ENCODE measurements at regions not wholly inside any gene's neighbourhood (a gene's known extent, or its start where the extent isn't known, plus 50 kb on each side); places are given as distances from the start of the nearest gene placed in this dataset.

DNA sequence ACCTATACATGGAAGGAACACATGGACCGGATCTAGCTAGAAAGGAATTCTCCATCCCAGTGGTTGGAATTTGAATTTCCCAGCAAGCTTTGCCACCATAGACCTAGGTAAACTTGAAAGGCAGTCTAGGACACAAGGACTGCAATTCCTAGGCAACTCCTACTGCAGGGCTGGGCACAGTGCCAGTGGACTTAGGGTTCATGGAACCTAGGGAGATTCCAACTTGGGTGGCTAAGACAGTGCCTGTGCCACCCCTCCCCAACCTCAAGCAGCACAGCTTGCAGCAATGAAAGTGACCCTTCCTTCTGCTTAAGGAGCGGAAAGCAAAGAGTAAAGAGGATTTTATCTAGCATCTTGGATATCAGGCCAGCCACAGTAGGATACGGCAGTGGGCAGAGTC lies 663.3 kb downstream of the ELAVL2 start:
- no peak for DNase-seq (ENCODE audit: low spot score)

DNA sequence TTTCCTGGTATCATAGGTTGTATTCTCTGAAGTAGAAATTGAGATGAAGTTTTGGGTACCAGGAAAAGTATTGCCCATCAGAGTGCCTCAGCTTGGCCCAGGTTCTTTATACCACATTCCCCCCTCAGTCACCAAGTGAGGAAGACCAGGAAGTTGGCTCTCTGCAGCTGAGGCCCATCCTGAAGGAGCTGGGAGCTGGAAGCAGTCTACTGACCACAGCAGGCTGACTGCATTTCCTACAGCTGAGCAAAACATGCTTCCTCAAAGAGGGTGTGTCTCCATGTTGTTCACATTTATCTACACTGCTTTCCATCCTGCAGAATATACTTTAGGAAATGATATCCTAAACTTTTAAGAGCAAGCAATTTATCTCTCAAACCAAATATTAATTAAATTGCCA lies 654.6 kb downstream of the ELAVL2 start:
- DNase-seq (ENCODE audit: low spot score): no peak

DNA sequence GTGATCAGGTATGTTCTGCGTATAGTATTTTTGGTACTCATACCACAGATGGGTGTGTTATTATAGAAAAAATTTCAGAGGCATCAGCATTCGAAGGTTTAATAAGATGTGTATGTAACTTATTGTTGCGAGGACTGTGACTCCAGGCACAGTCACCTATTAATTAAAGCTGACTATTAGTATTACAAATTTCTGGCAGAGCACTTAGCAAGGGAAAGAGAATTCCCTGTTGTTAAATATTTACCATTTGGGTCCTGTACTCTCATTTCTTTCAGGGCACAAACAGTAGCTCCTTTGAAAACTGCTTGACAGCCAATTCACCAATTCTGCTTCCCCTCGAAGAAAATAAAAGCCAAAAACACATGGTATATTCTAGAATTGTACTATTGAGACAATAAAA lies 653.8 kb downstream of the ELAVL2 start:
- no peak for DNase-seq (ENCODE audit: low spot score)

DNA sequence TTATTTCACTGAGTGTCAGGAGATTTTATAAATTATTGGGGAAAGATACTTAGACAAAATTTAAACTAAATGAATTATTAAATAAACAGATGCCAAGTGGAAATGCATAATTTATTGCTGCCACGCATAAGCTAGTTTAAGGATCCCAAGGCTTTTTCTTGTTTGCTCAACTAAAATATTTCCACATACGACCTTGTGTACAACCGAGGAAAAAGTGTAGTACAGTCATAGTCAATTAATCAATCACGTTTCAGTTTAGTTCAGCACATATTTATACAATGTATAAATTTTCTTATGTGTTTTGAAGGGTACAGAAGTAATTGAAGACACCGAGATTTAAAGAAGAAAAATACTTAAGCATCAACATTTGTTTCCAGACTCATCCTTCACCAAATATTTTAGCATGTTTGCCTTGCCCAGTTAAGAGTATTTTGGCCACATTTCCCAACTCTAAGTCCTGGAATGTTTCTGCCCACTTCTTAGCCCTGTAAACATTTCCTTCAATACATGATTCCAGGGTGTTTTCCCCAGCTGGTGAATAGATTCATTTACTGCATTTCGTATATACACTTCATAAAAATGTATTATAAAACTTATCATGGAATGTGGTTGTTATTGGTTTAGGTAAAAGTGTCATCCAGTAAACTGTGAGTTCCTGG lies 652.9 kb downstream of the ELAVL2 start:
- no peak for DNase-seq (ENCODE audit: low spot score)

DNA sequence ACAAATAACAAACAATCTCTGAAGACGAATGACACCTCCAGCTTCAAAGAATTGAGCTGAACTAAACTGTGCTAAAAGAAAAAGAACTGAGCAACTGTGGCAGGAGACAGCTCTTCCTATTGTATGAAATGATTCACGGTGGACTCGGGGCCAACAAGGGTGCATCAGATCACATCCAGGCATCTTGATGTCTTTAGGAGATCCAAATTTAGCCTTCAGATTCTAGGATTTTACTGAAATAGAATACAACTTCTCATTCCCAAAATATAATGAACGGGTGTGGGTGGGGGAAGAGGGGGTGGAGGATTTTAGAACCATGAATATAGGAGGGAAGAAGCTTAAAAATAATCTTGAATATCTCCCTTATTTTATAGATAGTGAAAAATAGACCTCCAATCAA lies 631.8 kb downstream of the ELAVL2 start:
- DNase-seq (ENCODE audit: low spot score): no peak

DNA sequence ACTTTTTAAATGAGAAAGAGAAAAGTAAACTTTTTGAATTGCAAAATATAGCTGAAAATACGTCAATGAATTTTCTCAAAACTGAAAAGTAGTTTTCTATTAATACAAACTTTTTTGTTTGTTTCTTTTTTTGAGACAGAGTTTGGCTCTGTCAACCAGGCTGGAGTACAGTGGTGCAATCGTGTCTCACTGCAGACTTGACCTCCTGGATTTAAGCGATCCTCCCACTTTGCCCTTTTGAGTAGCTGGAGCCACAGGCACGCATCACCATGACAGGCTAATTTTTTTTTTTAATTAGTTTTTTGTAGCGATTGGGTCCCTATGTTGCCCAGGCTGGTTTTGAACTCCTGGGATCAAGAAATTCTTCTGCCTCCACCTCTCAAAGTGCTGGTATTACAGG lies 610.4 kb downstream of the ELAVL2 start:
- DNase-seq (ENCODE audit: low spot score): no peak

DNA sequence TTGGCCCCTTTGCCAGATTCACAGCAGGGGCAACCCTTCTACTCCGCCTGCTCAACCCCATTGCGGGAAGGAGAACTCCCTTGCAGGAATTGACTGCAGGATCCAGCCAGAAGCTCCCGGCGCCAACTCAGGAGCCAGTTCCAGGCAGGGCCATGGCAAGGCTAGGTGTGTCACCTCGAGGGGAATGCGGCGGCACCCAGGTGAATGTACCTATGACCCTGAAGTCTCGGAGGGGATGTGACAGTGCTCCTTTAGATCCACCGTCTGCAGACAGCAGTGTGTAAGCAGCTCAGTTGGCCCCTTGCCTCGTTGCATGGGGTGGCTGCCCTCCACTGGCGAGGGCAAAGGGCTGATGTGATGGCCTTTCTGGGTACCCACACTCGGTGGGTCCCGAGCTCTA lies 606.6 kb downstream of the ELAVL2 start:
- DNase-seq (ENCODE audit: low spot score): no peak

DNA sequence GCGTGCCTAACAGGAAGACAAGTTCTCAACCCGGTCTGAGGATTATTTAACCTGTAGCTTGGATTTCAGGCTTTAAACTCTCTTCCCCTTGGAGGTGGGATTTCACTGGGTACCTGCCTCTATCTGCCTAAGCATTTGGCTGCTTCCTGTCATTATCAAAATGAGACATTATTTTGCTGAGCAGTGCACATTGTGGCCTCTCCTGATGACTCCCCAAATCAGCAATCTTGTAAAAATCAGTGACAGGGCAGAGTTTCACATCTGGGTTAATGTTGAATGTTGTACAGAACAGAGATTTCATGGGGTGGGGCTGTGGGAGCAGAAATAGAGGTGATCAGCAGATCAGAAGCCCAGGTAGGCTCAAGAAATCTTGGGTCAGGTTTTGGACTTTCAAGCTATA lies 605.9 kb downstream of the ELAVL2 start:
- DNase-seq (ENCODE audit: low spot score): no peak

DNA sequence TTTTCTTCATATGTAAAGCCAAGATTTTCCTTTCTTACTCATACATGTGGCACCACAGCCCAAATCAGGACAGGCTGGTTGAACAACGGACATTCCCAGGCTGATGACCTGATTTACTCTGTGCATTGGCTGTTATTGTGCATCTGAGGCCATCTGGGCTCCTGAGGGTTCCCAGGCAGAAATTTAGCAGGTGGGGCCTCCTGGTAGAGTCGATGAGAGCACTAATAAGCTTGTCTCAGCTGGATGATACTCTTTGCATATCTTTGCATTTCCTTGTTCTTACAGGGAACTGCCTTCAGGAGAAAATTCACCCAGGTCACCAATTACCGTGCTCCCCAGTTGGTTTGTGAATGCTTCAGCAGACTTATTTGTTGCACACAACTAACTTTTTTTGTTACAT lies 605.1 kb downstream of the ELAVL2 start:
- DNase-seq (ENCODE audit: low spot score): no peak

DNA sequence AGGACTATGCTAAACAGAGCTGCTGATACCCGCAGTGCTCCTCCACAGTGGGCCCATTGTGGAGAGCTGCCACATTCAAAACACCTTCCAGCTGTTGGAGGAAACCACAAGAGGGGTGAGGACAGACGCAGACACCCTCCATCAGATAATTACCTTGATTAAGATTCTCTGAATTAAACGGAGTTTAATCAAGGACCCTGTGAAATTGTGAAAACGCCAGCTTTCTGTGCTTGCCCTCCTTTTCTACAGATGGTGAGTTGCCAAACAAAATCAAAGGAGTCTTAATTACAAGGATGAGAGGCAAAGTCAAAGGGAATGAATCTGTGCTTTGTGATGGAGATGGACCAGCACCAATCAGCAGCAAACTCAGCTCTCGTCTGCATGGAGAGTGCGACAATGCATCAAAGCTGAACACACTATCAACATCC lies 596.1 kb downstream of the ELAVL2 start:
- DNase-seq (ENCODE audit: low spot score): no peak

DNA sequence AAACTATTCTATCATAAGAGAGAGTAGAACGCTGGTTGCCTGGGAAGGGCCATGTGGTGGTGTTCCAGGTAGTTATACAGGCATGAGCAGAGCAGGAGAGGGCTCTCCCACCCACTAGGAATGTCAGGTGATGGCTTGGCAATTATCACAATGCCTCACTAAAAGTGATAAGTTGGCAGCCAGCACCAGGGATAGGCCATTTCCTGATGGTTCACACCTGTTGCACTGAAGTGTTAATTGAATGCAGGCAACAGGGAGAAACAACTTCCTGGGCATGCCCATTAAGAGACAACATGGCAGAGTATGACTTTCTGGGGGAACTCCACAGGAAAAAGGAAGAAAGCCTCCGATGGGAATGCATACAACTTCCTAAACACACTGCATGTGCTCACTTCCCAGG lies 593.2 kb downstream of the ELAVL2 start:
- DNase-seq (ENCODE audit: low spot score): no peak

DNA sequence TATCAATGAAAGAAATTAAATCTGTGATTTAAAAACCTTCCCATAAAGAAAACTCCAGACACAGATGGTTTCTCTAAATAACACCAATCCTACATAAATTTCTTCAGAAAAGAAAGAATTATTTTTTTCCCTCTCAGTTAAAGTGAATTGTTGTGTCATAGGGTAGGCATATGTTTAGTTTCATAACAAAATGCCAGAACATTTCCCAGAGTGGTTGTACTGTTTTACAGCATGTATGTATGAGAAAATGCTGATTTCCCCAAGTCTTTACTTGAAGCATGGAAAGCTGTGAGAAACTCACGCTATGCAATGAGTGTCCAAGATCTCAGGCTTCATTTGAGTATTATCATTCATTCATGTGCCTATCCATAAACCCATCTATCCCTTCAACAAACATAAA lies 582.5 kb downstream of the ELAVL2 start:
- DNase-seq (ENCODE audit: low spot score): no peak

DNA sequence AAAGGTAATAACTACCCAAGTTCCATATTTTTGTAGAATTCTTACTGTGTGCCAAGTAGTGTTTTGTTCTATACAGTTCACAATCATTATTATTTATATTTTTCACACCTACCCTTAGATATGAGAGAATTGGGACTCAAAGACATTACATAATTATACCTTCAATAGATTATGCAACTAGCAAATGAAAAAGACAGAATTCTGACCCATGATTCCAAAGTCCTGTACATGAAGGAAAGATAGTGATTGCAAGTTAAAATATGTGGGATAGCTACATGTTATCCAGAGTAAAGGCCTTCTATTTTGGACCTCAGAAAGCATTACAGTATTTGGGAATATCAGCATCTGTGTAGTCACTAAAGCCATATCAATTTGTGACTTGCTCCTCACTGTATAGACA lies 581.0 kb downstream of the ELAVL2 start:
- no peak for DNase-seq (ENCODE audit: low spot score)

DNA sequence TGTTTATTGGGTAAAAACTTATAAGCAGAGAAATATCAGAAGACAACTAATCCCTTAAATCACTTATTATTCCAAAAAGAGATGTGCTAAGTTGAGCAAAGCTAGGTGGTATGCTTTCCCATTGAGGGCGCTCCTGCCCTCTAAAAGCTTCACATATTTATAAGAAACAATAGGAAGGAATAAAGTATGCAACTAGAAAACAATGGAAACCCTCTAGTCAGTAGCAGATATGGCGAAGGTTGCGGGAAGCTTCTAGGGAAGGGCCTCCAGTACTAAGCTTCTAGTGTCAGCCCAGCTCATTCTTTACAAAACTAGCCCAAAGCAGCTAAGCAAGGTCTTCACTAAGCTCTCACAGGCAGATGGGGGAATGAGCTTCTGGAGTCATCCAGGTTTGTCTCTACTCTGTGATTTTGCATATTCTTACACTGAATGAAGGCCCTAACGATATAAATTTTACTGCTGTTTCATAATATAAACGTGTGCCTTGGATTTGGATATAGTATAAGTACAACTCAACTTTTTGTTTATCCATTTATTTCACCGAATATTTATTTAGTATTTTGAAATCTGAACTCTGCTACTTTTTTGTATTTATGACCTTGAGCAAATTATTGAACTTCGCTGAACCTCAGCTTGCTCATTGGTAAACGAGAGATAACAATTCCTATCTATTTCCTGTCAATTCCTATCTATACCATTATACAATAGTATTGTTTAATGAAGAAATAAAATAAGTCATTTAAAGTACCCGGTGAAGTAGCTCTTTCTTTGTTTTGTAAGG lies 571.4 kb downstream of the ELAVL2 start:
- no peak for DNase-seq (ENCODE audit: low spot score)

DNA sequence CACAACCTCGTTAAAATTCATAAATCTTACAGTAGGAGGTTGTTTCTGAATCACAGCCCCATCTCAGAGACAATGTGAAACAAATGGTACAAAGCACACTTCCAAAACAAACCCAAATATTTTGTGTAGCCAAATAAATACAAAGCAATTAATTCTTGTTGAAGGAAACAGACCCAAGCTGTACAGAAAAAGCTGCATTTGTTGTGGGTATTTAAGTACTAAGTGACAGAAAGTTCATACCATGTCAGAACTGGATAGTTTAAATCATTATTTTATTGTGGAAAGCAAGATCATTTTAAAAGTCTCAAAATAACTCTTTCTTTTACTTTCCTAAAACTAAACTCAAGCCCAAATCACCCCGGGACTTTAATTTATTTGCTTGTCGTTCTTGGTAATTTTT lies 570.7 kb downstream of the ELAVL2 start:
- no peak for DNase-seq (ENCODE audit: low spot score)

DNA sequence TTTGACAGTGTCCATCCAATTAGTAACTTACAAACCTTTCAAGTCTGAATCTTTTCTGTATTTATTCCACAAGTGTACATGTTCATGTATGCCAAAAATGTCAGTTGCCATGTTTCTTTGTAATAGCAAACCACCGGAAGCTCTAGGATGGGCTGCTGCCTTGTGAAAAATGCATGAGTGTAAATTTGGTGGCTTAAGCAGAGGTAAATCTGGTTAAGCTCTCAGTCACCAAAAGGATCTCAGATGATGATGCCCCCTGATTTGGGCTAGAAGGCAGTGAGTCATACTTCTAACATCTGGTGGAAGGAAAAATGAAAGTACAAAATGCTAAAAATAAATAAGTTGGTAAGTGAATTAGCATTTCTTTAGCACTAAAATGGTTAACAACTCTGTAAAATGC lies 567.5 kb downstream of the ELAVL2 start:
- no peak for DNase-seq (ENCODE audit: low spot score)

DNA sequence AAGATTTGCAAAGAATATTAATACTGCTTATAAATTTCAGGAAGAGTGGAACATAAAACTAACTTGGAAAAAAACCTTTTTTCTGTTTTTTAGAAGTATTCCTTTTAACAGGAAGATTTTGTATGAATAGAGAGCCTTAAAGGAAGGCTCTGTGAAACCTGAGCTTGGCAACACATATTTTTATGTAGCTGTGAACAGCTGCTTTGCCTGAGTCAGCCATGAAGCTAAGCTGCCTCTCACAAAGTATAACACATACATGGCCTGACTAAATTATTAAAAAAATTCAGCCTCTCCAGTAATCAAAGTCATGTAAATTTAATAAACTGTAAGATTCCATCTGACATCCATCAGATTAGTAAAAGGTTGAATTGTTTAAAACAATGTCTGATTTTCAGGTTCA lies 547.5 kb downstream of the ELAVL2 start:
- DNase-seq (ENCODE audit: low spot score): no peak

DNA sequence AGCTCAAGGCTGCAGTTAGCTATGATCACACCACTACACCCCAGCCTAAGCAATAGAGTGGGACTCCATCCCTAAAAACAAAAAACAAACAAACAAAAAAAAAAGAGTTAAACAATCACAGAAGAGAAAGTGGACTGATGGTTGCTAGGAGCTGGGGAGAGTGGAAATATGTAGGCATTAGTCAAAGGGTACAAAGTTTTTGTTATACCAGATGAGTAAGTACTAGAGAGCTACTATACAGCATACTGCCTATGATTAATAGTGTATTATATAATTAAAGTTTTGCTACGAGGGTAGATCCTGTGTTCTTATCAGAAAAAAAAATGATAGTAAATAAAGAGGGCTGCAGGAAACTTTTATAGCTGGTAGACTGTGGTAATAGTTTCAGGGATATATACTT lies 538.6 kb downstream of the ELAVL2 start:
- DNase-seq (ENCODE audit: low spot score): no peak

DNA sequence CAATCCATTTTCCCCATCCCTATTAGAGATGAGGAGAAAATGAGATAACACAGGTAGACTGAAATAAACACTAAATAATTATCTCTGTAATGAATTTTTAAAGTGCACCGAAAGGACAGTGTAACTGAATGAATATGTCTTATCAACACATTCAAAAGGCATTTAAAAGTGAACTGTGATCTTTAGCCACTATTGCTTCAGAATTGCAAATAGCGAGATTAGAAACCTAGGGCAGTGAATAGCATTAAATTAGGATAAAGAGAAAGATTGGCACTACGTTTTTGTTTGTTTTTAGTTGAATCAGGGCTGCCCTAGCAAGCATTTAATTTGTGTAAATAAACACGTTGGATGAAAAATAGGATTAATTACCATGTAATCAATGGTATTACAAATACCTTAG lies 537.5 kb downstream of the ELAVL2 start:
- no peak for DNase-seq (ENCODE audit: low spot score)

DNA sequence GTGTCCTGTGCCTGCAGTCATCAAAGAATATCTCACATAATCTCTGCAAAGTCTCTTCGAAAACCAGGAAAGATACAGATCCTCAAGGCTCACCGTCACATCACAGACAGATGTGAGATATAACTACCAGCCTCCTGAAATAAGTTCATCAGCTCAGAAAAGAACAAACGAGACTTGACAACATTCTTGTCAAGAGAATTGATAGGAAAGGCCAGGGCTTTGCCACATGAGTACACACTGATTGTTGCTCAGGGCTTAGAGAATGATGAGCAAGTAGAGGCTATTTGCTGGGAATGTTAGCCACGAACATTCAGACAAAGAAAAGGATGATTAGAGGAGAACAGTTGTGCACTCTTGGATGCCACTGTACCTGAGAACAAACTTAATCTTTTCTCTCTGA lies 535.1 kb downstream of the ELAVL2 start:
- no peak for DNase-seq (ENCODE audit: low spot score)

DNA sequence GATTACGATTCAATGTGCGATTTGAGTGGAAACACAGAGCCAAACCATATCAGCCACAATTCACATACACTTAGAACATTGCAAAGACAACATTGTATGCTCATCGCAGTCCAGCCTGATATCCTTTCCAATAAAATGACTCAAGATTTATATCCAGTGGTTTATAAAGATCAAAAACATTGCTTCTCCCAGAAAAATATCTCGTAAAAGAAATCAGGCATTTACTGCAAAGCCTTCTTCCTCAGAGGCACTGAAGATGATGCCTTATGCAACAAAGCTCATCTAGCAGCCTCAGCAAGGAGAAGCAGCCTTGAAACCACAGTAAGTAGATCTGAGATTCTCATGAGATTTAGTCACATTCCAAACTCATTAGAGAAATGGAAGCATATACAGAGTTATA lies 523.8 kb downstream of the ELAVL2 start:
- DNase-seq (ENCODE audit: low spot score): no peak

DNA sequence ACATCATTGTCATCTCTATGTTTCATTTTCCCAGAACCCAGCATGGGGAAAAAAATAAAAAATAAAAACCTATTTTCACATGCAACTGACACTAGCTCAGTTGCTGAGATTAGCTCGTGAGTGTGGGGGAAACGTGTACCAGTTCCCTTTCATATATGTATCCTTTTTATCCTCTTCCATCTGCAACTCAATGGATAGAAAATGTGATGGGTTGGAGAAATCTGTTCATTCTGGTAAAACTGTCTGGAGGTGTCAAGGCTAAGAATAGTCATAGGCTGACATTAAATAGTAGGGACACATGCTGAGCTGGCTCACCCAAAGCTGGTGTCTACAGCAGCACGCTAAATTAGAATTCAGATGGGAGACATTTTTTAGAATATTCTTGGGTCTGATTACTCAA lies 519.3 kb downstream of the ELAVL2 start:
- DNase-seq (ENCODE audit: low spot score): no peak

DNA sequence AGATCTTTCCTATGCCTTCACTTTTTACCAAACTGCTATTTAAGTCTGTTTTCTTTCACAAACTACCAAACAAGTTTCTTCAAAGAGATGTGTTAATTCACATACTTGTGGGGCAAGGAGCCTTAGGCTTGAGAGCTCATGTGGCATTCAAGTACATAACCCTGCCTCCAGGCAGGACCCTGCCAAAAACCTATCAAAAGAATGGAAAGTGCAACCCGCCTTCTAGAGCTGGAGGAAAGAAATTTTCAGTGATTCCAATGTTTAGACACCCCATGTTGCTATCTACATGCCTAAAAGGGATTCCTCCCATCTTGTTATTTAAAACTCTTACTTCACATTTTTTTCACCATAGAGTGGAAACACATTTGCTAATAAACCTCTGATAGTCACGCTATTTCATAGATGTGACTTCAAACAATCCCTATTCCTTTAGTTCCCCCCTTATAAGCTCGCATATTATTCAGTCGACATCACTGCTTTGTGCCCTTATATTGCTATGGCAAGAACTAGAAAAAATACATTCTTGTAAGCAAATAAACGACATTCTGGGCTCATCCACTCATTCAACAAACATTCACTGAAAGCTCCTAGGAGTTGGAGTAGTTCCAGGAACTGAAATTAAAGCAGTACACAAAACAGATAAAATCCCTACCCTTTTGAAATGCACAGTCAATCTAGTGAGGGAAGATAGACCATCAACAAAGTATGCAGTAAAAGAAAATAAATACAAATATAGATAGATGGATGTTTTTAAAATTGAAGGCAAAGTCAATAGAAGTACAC lies 518.1 kb downstream of the ELAVL2 start:
- DNase-seq (ENCODE audit: low spot score): no peak
